HUDEP-2 (cell line): ENCODE measurements at regions not wholly inside any gene's neighbourhood (a gene's known extent, or its start where the extent isn't known, plus 50 kb on each side); places are given as distances from the start of the nearest gene placed in this dataset.

Source experiments
- DNase-seq, 76 experiments: peaks; one replicate each; lab custom pipeline; 2025; ENCODE audit not compliant: unreplicated experiment in 76 of 76; lab: John Stamatoyannopoulos, UW

DNA sequence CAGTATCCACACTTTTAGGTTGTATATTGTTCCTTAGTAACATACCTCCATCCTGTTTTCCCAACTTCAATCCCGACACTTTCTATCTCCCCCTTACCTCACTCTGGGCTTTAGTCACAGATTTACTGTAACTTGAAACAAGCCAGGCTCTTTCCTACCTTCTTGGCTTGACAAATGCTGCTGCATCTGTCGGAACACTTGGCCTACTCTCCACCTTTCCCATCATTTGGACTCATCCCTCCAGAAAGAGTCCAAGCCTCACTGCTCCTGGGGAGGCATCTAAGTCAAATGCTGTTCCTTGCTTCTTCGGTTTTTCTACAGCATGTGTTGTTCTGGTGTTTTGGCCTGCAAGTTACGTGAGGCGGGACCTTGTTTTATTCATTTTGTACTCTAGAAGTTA lies 142.4 kb downstream of the DACT1 start:
- no peak for DNase-seq

DNA sequence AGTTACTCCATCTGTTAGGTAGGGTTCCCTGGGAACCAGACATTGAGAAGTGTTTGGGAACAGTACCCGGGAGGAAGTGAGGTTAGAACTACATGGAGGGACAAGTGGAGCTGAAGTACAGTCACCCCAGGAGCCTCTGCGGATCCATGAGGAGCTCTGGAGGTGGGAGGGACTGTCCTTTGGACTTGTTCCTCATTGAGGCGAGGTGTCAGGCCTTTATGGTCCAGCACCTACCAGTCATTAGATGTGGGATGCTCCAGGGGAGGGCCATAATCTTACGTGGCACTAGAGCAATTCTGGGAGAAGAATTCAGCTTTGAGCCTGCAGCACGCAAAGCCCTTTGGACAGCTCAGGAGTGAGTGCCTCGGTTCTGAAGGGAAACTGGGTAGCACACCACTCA lies 142.8 kb downstream of the DACT1 start:
- no peak for DNase-seq

DNA sequence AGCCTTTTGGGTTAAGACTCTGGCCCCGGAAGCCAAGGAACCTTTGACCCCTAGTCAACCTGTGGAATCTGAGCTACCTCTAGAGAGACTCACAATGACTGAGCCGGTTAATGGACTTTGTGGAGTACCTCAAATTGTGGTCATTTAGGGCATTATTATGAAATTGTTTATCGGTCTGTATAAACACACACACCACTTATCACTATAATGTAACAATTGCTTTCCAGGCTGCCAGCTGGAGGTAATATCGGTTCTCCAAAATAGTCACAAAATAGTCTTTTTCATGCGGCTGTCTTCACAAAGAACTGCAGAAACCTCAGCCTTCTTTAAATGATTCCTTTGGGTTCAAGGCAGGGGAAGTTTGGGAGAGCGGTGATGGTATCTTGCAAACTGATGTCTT lies 144.2 kb downstream of the DACT1 start:
- DNase-seq, result no peak

DNA sequence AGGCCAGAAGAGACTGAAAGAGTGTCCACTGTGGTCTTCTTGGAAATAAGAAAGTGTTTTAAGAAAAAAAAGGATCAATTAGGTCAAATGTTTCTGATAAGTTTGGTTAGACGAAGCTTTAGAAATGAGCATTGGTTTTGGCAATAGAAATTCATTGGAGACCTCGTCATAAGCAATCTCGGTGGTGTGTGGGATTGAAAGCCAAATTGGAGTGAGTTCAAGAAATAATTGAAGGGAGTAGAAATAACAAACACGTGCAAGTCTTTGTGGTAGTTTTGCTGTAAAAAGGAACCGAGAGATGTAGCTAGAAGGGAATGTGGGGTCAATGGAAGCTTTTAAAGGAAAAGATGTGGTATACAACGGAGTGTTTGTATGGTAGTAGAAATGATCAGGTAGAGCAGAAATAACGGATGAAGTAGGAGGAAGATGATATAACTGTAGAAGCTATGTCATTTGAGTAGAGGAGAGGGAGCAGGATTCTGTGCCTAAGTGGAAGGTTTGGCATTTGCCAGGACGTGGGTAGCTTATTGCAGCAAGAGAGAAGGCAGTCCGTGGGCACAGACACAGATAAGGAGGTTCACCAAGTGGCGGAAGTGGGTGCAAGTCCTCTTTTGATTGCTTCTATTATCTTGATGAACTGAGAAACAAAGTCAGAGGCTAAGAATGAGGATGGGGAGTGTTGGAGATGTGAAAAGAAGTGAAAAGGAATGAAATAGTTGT lies 146.2 kb downstream of the DACT1 start:
- no peak for DNase-seq

DNA sequence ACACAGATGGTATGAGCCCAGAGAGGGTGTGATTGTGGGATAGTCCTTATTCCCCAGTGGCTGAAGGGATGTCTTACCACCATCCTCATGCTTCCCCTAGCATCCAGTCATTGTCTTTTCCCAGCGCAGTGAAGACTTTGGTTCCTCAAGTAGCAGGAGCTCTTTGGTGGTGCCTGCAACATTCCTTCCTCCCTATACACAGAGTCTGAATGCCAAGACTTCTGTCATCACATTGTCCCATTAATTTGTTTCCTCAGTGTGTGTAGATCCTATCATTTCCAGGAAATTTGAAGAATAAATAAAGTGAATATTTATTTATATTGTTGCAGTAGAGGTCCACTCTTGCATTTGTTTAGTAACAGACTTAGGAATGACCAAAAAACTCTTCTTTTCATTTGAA lies 147.2 kb downstream of the DACT1 start:
- no peak for DNase-seq

DNA sequence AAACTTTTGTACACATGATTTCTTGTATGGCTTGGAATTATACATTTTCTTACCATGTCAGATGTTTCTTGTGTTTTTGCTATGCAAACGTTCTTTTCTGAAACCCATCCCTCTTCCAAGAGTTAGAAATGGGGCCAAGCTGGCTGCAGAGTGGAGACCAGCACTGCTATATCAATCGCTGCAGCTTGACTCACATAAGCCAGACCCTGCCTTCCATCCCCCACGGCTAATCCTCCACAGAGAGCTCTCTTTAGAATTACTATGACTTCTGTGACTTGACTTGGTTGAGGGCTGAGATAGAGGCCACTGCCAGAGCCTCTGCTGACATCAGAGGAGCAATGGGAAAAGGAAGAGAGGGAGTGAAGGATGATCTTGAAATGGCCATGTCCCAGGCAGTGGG lies 147.9 kb downstream of the DACT1 start:
- DNase-seq, result no peak

DNA sequence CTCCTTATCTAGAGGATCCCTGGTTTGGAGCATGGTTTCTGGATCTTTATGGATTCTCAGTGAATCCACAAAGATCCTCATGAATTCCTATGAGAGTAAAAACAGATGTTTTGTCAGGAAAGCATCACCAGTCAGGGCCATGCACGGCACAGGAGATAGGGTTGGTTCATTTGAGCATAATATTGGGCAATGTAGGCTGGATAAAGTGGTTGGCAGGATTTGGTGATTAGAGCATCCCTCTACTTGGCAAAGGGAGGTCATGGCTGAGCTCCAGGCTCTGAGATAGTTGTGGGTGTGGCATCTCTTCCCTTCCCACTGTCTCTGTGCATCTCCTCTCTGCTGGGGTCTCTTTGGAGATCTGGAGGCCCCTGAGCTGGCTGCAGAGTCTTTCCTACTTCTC lies 149.8 kb downstream of the DACT1 start:
- DNase-seq, result no peak

DNA sequence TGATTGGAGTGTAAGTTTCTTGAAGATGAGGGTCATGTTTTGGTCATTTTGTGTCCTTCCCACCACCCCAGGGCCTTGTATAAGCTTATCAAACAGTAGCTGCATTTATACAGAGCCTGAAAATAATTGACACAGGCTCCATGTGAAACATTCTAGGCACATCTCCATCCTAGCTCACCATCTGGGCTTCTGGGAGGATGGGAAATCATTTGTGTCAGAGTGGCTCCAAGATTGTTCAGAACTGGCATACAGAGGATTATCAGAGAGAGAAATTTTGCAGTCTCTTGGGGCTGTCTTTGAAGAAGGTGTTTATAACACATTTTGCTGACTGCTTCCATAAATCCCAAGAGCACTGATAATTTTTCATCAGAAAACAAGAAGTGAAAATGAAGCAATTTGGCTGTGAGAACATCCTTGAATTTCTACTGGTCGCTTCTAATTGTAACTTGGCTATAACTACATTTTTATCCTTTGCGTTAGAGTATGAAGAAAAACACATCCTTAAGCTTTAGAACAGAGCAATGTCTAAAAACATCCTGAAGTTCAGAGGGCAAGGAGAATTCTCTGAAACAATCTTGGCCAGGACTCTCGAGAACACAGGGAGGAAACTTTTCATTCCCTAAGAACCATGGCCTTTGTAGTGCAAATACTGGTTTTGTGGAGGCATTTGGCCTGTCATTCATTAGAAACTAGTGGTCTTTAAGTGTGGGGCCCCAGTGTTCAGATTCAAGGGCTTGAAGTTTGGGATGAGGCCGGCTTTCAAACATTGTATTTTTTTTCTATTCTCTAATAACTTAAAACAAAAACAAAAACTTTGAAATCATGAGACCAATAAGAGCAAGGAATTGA lies 151.1 kb downstream of the DACT1 start:
- no peak for DNase-seq

DNA sequence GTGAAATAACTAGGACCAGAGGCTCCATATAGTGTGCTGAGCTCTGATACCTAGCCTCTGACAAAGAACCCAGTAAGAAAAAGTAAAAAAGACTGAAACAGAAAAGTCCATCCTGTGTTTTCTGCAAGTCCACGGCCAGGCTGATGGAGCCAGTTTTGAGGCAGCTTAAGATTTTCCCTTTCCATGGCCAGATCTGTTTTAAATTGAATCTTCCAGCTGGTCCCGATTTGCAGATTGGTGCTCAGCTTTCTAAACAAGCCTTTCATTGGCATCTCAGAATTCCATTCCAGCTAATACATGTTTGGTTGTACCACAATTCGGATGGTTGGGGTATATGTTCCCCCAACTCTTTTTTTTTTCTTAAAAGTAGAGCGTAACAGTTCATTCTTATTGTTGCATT lies 152.0 kb downstream of the DACT1 start:
- DNase-seq, result no peak

DNA sequence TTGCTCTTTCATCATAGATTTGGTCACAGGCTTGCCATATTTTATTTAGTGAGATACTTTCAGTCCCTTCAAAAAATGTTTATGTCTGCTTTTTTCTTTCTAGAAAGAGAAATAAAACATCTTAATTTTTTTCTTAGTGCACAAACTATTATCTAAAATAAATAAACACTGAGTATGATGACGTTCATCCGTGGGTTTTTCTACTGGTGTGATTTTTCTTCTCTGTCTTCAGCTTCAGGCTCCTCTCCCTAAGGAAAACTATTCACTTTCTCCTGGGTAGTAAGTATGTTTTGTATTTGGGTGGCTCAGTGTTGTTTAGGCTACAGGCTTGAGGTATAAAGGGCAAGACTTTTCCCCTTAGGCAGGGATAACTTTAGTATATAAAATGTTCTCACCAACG lies 154.7 kb downstream of the DACT1 start:
- no peak for DNase-seq

DNA sequence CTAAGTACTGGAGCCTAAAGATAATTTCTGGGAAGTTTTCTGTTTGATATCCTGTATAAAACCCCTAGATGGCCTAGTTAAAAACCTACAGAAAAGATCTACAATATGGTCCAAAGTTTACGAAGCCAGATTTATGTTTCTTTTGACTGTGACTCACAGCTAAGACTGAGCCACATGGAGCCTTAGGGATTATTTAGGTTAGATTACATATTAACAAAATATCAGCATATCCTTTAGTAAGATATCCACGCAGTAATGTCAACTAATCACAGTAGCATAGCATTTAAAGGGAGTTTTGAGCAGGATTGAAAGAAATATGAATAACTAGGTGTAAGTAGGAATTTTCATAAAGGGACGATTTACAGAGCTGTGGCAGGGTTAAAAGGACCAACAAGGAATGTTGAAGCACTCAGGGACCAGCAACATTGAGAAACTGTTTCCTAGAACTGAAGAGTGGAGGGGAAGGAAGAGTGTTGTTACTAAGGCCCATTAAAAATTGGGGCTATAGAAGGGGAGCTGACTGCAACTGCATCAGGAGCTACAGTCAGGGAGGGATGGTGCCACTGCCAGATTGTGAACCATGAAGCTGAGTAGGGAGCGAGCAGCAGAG lies 155.5 kb downstream of the DACT1 start:
- DNase-seq, result no peak

DNA sequence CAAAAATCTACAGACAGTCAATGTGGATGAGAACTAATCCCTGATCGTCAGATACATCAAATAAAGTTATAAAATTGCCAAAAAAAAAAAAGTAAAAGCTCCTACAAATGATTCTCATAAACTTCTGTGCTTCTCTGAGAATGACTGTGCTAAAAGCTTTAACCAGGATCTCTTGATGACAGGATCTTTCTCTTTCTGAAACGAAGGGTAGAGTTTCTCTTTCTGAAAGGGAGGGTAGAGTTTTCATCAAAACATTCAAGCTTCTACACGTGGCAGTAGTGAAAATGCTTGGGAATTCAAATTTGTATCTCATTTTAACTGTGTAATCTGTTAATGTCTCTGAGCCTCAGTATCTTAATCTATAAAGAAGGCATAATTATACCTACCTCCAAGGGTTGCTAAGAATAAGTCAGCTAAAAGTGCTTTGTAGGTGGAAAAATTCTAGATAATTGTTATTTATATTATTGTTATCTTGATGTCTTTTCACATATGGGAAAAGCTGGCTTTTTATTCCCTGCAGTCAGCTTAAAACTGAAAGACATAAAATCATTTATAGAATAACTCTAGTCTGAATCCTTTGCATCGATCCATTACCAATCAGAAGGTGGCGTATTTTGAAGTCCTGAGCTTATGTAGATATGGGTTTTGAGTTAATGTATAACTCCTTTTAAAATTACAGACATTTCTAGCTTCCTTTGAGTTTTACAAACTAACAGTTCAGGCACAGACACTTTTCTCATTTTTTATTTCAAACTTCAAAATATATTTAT lies 157.4 kb downstream of the DACT1 start:
- no peak for DNase-seq

DNA sequence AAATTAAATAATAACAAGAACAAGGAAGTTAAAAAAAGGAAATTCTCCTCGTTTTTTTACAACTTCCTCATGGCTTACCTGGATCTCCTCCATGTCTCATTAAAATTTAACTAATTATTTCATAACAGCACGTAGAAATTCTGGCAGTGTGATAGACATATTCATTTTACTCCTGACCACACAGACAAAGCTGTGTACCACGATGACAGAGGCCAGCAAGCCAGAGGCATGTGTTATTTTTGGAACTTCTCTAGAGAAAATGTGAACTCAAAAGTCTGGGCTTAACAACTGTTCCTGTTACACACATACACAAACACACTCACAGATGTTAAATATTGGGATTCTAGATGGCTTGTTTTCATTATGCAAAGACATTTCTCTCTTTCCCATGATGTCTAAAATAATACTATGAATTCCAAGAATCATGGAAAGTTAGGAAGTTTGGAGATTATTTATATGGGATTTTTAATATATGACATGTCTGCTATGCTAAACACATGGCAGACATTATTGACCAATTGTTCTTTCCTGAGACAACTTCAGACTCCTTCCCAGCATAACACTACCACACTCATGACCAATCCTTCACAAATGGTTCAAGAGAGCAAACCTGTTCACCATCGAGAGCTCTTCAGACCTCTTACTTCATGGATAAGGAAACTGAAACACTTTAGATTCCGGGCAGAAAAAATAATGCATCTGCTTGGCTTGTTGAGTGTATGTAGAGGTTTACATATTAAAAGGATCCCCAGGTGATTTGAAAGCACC lies 158.7 kb downstream of the DACT1 start:
- DNase-seq, result no peak

DNA sequence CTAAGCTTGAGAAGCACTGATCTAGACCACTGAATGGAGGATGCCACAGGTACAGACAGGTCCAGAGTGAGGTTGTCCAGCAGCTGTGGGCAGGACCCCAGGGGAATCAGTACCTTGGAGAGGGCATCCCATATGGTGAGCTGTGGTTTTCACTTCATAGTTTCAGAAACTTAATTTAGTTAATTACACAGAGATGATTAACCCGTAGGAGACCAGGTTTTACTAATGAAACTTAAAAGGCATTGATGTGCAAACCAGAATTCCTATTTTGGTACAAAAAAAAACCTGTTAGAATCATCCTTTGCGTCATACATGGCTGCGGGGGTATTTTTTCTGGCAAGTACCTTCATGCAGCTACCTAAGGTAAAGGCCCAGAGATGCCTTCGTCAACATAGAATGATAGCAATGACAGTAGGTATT lies 159.3 kb downstream of the DACT1 start:
- DNase-seq, result no peak

DNA sequence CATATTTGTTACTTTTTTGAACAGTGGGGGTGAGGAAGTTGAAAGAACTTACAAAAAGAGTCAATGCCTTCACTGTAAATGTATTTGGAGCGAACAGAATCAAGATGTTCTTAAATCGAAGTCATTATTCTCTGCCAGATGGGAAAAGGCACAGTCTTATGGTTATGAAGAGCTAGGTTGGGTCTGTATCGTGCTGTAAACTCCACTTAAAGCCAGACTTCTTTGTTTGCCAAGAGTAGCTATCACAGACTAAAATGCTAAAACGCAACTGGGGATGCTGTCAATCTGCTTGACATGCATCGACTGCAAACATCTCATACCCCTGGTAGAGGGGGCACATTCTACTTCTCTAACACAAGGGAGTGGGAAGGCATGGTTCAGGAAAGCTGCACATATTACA lies 160.4 kb downstream of the DACT1 start:
- DNase-seq, result no peak

DNA sequence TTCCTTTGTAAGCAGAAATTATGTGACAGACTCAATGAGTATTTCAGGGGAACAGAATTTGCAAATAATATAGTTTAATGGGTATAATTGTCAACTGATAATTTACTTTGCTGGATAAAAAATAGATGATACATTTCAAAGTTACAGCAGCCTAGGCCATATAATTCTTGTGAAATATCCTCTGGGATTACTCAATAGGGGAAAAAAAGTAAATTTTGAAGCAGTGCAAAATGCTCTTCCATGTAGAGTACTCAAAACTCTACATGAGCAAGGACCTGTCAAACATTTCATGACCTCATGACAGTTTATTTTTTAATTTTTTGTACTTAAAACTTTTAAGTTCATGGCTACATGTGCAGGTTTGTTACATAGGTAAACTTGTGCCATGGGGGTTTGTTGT lies 163.3 kb downstream of the DACT1 start:
- DNase-seq, result no peak

DNA sequence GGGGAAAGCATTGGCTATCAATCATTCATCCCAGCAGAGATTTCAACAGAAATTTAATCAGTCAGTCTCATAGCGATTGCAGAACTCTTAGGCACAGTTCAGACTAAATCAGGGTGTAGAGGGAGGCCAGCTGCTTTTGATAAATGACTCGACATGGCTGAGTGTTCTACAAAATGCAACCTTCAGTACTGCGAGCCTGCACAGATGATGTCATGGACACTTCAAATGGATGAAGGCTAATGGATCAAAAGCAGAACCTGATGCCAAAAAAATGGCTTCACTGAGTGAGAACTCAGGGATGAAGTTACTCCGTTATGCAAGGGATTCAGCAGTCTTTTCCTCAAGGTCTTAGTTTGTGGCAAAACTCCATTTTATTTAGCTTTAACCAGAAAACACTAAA lies 167.3 kb downstream of the DACT1 start:
- no peak for DNase-seq

DNA sequence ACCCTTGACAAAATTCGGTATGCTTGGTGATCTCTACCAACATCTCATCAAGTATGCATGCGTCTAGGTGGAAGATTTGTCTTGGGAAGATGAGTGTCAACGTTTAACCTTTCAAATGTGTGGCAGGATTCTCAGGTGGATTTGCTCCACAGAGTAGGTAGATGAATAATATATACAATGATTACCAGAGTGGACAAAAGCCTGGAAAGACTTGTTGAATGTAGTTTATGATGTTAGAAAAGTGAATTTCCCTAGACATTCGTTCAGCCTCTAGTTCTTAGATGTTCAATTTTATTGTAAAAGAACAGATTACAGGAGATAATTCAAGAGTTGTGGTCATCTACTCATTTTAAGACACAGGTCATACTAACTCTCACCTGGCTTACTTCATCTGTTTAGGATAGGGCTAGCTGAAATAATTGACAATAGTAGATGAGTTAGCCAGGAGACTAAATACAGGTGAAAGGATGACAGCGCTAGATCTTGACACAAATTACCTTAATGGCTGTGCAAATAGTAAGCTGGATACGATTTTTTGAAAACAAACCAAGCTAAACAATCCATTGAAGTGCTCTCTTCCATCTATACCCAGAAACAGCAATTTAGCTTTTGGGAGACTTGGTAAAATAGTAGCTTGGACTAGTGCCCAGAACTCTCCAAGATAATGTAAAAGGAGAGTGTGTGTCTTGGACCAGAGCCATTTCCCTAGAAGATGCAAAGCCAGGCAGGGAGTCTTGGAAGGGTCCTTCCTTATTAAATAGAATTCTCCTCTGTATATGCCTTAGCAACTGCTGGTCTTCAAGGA lies 168.0 kb downstream of the DACT1 start:
- no peak for DNase-seq

DNA sequence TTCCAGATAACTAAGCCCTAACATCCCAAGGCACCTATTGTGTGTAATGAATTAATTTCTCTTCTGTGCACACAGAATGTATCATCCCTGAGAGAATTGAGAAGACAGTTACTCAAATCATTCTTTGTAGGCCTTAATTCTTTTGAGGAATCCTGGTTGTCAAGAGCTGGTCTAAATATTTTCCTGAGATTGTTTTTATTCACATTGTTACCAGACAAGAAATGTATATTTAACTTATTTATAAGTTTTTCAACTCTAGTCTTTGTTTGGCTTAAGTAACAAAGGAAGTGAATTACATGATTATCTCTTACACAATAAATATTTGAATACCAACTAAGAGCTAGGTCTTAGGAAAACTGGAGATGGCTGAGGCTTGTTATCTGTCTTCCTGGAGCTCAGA lies 169.4 kb downstream of the DACT1 start:
- DNase-seq, result no peak

DNA sequence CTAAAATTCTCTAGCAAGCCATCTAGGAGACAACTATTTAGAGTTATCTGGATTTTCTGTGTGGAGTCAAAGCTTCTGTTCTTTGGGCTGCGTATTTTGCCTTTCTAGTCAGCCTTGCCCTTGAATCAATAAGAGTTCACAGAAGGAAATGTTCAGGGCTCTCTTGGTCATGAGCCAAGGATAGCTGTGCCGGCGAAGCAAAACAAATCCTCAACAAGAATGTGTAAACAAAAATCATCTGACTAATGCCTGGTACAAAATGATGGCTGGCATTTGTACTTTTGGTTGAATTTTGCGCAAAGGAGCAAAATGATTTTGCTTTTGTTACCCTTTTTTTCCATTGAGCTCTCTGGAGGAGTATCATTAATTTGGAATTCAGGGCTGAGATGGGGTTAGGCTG lies 171.1 kb downstream of the DACT1 start:
- DNase-seq, result no peak
